ENCODE measurements at regions not wholly inside any gene's neighbourhood (a gene's known extent, or its start where the extent isn't known, plus 50 kb on each side); places are given as distances from the start of the nearest gene placed in this dataset.

DNA sequence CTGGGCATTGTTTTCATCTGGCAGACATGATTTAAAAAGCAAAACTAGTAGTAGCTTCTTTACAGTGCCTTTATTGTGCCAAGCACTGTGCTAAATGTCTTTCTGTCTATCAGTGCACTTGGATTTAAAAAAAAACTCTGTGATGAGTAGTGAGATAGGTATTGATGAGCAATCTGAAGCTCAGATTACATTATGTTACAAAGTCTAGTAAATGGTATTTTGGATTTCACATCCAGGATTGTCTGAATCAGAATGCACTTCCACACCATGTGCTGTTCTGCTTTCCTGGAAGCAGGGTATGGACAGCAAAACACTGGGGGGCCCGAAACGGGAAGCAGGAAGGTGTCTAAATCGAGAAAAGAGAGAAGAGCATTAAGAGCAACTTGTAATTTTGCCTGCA, 103.4 kb upstream of the CCN2 start (continued):
- TF ChIP-seq, protein P1, sequence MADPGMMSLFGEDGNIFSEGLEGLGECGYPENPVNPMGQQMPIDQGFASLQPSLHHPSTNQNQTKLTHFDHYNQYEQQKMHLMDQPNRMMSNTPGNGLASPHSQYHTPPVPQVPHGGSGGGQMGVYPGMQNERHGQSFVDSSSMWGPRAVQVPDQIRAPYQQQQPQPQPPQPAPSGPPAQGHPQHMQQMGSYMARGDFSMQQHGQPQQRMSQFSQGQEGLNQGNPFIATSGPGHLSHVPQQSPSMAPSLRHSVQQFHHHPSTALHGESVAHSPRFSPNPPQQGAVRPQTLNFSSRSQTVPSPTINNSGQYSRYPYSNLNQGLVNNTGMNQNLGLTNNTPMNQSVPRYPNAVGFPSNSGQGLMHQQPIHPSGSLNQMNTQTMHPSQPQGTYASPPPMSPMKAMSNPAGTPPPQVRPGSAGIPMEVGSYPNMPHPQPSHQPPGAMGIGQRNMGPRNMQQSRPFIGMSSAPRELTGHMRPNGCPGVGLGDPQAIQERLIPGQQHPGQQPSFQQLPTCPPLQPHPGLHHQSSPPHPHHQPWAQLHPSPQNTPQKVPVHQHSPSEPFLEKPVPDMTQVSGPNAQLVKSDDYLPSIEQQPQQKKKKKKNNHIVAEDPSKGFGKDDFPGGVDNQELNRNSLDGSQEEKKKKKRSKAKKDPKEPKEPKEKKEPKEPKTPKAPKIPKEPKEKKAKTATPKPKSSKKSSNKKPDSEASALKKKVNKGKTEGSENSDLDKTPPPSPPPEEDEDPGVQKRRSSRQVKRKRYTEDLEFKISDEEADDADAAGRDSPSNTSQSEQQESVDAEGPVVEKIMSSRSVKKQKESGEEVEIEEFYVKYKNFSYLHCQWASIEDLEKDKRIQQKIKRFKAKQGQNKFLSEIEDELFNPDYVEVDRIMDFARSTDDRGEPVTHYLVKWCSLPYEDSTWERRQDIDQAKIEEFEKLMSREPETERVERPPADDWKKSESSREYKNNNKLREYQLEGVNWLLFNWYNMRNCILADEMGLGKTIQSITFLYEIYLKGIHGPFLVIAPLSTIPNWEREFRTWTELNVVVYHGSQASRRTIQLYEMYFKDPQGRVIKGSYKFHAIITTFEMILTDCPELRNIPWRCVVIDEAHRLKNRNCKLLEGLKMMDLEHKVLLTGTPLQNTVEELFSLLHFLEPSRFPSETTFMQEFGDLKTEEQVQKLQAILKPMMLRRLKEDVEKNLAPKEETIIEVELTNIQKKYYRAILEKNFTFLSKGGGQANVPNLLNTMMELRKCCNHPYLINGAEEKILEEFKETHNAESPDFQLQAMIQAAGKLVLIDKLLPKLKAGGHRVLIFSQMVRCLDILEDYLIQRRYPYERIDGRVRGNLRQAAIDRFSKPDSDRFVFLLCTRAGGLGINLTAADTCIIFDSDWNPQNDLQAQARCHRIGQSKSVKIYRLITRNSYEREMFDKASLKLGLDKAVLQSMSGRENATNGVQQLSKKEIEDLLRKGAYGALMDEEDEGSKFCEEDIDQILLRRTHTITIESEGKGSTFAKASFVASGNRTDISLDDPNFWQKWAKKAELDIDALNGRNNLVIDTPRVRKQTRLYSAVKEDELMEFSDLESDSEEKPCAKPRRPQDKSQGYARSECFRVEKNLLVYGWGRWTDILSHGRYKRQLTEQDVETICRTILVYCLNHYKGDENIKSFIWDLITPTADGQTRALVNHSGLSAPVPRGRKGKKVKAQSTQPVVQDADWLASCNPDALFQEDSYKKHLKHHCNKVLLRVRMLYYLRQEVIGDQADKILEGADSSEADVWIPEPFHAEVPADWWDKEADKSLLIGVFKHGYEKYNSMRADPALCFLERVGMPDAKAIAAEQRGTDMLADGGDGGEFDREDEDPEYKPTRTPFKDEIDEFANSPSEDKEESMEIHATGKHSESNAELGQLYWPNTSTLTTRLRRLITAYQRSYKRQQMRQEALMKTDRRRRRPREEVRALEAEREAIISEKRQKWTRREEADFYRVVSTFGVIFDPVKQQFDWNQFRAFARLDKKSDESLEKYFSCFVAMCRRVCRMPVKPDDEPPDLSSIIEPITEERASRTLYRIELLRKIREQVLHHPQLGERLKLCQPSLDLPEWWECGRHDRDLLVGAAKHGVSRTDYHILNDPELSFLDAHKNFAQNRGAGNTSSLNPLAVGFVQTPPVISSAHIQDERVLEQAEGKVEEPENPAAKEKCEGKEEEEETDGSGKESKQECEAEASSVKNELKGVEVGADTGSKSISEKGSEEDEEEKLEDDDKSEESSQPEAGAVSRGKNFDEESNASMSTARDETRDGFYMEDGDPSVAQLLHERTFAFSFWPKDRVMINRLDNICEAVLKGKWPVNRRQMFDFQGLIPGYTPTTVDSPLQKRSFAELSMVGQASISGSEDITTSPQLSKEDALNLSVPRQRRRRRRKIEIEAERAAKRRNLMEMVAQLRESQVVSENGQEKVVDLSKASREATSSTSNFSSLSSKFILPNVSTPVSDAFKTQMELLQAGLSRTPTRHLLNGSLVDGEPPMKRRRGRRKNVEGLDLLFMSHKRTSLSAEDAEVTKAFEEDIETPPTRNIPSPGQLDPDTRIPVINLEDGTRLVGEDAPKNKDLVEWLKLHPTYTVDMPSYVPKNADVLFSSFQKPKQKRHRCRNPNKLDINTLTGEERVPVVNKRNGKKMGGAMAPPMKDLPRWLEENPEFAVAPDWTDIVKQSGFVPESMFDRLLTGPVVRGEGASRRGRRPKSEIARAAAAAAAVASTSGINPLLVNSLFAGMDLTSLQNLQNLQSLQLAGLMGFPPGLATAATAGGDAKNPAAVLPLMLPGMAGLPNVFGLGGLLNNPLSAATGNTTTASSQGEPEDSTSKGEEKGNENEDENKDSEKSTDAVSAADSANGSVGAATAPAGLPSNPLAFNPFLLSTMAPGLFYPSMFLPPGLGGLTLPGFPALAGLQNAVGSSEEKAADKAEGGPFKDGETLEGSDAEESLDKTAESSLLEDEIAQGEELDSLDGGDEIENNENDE (IDR thresholded peaks at IDR 0.05; ENCODE audit: insufficient replicate concordance, low read length), result no peak
- no peak for TF ChIP-seq SIX5 (IDR thresholded peaks at IDR 0.05; ENCODE audit: low read depth, low read length)
- no peak for TF ChIP-seq EP300 (IDR thresholded peaks at IDR 0.05; ENCODE audit: borderline replicate concordance in 1 of 2, low read depth in 2 of 2, low read length in 2 of 2)
- TF ChIP-seq CHD1 (IDR thresholded peaks at IDR 0.05; ENCODE audit: low read depth, low read length), result no peak

Data from H1 (cell line).